AG10803 (cell line): ENCODE measurements at regions not wholly inside any gene's neighbourhood (a gene's known extent, or its start where the extent isn't known, plus 50 kb on each side); places are given as distances from the start of the nearest gene placed in this dataset.
A peak's percentile ranks its signal among the peaks of the same experiment; 100 is the strongest.

Experiments used
- DNase-seq: peaks from one replicate; pipeline ENCODE4 v3.0.0; 2010; ENCODE audit warnings: low read depth
- H3K4me3 ChIP-seq: 2 replicates; pipeline ENCODE4 v1.5.1; 2011; ENCODE audit warnings: mild to moderate bottlenecking, low read length, control low read depth
- TF ChIP-seq, protein P1 (sequence below): conservative IDR thresholded peaks from 2 replicates; pipeline ENCODE4 v1.5.1; 2011; ENCODE audit warnings: mild to moderate bottlenecking, low read length, control low read depth, inconsistent platforms

DNA sequence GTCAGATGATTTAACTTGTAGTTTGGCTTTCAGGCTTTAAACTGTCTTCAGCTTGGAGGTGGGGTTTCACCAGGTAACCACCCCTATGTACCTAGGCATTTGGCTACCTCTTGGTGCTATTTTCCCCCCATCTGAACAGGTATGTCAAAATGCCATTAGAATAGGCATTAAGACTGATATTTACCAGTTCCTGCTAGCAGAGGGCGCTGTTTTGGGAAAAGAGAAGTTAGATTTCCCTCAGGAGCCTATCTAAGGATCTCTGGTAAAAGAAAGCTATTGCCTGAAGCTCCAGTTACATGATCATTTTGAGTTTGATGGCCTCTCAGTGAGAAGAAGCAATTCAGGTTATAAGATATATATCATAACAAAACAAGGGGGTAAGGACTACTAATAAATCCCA lies 879.1 kb downstream of the SH3BGRL start:
- no peak for DNase-seq
- TF ChIP-seq, protein P1, sequence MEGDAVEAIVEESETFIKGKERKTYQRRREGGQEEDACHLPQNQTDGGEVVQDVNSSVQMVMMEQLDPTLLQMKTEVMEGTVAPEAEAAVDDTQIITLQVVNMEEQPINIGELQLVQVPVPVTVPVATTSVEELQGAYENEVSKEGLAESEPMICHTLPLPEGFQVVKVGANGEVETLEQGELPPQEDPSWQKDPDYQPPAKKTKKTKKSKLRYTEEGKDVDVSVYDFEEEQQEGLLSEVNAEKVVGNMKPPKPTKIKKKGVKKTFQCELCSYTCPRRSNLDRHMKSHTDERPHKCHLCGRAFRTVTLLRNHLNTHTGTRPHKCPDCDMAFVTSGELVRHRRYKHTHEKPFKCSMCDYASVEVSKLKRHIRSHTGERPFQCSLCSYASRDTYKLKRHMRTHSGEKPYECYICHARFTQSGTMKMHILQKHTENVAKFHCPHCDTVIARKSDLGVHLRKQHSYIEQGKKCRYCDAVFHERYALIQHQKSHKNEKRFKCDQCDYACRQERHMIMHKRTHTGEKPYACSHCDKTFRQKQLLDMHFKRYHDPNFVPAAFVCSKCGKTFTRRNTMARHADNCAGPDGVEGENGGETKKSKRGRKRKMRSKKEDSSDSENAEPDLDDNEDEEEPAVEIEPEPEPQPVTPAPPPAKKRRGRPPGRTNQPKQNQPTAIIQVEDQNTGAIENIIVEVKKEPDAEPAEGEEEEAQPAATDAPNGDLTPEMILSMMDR: no peak
- H3K4me3 ChIP-seq: no peak overlapping the region

DNA sequence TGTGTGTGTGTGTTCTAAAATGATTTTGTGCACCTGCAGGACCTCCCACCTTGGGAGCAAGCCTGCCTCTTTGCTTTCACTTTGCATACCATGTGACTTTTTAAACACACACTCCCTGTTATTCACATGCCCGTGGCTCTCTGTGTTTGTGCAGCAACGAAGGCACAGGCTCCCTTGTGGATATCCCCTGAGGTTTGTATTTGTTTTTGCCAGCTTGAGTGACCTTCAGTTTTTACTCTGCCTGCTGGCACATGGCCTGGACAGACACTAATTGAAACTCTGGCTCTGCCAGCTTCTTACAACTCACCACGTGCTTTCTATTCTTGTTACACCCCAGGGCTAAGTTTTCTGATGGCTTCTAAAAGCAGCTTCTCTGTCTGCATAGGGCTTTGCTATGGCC lies 885.8 kb downstream of the SH3BGRL start:
- TF ChIP-seq, protein P1: no peak
- no peak for DNase-seq

DNA sequence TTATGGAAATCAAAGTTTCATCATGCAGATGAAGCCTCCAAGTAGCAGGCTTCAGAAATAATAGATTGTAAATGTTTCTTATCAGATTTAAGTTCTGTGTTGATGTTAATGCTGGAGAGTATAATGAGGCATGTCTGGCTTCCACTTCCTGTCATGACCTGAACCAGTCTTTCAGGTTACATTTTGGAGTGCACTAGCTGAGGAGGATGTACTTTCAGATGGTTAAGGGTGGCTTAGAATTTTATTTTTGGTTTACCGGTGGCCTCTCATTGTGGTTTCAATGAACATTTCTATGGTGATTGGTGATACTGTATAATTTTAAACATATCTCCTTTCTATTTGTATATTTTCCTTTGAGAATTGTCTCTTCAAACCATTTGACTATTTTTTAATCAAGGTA lies 890.4 kb downstream of the SH3BGRL start:
- TF ChIP-seq, protein P1: no peak
- DNase-seq: no peak

More for the DNA sequence above, 885.8 kb downstream of the SH3BGRL start:
- no peak overlapping the region for H3K4me3 ChIP-seq

DNA sequence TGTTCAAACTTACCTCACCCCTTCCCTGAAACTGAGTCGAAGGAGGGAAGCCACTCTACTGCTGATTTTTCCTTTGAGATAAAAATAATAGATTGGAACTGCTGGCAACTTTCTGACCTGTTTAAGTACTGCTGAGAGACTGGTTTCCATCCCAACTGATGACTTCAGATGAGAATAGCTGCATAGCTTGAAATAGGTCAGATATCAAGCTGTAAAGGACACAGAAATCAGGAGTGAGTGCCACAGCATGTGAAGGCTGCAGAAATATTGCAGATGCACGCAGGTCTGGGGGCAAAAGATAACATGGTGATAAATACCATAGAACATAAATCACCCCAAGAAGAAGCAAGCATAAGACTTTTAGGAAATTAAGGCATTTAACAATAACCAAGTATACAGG lies 923.2 kb downstream of the SH3BGRL start:
- TF ChIP-seq, protein P1: no peak
- no peak overlapping the region for H3K4me3 ChIP-seq
- no peak for DNase-seq

More for the DNA sequence above, 890.4 kb downstream of the SH3BGRL start:
- no peak overlapping the region for H3K4me3 ChIP-seq

DNA sequence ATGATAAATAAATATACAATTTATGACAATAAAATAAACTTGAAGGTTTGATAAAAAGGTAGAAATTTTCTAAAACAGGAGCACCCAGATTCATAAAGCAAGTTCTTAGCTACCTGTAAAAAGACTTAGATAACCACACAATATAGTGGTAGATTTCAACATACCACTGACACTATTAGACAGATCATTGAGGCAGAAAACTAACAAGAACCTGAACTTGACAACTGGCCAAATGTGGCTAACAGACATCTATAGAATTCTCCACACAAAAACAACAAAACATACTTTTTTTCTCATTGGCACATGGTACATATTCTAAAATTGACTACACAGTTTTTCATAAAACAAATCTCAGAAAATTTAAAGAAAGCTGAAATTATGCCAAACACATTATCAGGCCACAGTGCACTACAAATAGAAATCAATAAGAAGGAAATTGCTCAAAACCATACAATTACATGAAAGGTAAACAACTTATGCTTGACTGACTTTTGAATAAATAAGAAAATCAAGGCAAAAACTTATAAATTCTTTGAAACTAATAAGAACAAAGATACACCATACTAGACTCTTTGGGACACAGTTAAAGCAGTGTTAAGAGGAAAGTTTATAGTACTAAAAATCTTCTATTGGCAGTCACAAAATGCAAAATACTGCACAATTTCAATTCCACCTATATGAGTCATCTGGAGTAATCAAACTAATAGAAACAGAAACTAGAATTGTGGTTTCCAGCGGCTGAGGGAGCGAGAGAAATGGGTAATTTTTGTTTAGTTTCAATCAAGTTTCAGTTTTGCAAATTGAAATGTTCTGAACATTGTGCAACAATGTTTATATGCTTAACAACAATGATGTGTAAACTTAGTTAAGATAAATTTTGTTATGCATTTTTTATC lies 925.6 kb downstream of the SH3BGRL start:
- TF ChIP-seq, protein P1: no peak
- DNase-seq: no peak
- no peak overlapping the region for H3K4me3 ChIP-seq

DNA sequence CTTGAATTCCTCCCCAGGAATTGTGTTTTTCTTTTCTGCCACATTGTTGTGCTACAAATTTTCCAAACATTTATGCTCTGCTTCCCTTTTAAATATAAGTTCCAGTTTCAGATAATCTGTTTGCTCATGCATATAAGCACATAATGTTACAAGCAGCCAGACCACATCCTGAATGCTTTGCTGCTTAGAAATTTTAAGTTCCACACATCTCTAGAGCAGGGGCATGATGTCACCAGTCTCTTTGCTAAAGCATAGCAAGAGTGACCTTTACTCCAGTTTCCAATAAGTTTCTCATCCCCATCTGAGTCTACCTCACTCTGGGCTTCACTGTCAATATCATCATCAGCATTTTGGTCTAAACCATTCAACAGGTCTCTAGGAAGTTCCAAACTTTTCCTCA lies 932.5 kb downstream of the SH3BGRL start:
- no peak overlapping the region for H3K4me3 ChIP-seq
- peak; percentile 3 for DNase-seq
- TF ChIP-seq, protein P1: no peak

DNA sequence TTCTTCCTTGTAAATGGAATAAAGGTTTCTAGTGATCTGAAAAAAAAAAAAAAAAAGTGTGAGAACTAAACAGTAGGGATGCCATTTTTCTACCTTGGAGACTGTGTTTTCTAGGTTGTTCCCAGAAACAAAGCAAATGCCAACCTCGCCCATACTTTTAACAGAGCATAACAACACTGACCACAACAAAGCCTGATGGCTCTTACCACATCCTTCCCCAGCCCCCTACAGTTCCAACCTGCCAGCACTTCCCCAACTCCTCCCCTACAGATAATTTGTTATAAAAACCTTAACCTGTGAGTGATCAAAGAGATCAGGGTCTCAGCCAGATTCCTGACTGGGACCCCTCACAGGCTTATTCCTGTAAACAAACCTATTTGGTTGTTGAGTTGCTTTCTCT lies 940.0 kb downstream of the SH3BGRL start:
- H3K4me3 ChIP-seq: no peak overlapping the region
- TF ChIP-seq, protein P1: no peak
- DNase-seq: no peak
